ENCODE measurements at regions not wholly inside any gene's neighbourhood (a gene's known extent, or its start where the extent isn't known, plus 50 kb on each side); places are given as distances from the start of the nearest gene placed in this dataset.

DNA sequence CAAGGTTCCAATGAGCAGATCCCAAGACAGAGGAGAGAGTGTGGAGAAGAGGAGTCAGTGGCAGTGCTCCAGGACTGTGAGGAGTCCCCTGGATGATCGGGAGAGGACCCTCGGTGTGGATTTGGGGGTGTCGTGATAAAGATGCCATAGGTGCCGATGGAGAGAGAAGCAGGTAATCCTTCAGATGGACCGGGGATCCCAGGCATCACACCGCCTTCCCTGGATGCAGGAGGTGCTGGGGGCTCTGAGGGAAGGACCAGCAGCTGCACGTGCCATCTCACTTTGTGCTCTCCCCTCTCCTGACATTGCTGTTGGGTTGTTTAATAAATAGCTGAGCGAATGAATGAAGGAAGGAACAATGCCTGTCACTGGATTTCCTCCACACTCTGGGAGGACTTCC is 744.1 kb downstream of the BRD1 start:
- no peak for ATAC-seq
- TF ChIP-seq, protein P1, sequence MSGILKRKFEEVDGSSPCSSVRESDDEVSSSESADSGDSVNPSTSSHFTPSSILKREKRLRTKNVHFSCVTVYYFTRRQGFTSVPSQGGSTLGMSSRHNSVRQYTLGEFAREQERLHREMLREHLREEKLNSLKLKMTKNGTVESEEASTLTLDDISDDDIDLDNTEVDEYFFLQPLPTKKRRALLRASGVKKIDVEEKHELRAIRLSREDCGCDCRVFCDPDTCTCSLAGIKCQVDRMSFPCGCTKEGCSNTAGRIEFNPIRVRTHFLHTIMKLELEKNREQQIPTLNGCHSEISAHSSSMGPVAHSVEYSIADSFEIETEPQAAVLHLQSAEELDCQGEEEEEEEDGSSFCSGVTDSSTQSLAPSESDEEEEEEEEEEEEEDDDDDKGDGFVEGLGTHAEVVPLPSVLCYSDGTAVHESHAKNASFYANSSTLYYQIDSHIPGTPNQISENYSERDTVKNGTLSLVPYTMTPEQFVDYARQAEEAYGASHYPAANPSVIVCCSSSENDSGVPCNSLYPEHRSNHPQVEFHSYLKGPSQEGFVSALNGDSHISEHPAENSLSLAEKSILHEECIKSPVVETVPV (CRISPR knock-in tag; IDR thresholded peaks at IDR 0.05): no peak
- TF ChIP-seq ISL1 (CRISPR knock-in tag; IDR thresholded peaks at IDR 0.05): no peak
- TF ChIP-seq ZNF565 (CRISPR knock-in tag; conservative IDR thresholded peaks at IDR 0.05; ENCODE audit: low read depth): no peak
- no peak for TF ChIP-seq CSDC2 (CRISPR knock-in tag; IDR thresholded peaks at IDR 0.05)
- TF ChIP-seq, protein P2, sequence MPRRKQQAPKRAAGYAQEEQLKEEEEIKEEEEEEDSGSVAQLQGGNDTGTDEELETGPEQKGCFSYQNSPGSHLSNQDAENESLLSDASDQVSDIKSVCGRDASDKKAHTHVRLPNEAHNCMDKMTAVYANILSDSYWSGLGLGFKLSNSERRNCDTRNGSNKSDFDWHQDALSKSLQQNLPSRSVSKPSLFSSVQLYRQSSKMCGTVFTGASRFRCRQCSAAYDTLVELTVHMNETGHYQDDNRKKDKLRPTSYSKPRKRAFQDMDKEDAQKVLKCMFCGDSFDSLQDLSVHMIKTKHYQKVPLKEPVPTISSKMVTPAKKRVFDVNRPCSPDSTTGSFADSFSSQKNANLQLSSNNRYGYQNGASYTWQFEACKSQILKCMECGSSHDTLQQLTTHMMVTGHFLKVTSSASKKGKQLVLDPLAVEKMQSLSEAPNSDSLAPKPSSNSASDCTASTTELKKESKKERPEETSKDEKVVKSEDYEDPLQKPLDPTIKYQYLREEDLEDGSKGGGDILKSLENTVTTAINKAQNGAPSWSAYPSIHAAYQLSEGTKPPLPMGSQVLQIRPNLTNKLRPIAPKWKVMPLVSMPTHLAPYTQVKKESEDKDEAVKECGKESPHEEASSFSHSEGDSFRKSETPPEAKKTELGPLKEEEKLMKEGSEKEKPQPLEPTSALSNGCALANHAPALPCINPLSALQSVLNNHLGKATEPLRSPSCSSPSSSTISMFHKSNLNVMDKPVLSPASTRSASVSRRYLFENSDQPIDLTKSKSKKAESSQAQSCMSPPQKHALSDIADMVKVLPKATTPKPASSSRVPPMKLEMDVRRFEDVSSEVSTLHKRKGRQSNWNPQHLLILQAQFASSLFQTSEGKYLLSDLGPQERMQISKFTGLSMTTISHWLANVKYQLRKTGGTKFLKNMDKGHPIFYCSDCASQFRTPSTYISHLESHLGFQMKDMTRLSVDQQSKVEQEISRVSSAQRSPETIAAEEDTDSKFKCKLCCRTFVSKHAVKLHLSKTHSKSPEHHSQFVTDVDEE (CRISPR knock-in tag; IDR thresholded peaks at IDR 0.05): no peak
- TF ChIP-seq ZNF70 (CRISPR knock-in tag; IDR thresholded peaks at IDR 0.05): no peak
- TF ChIP-seq SNAI2 (CRISPR knock-in tag; IDR thresholded peaks at IDR 0.05): no peak
- no peak for TF ChIP-seq ESRRG (CRISPR knock-in tag; IDR thresholded peaks at IDR 0.05)

DNA sequence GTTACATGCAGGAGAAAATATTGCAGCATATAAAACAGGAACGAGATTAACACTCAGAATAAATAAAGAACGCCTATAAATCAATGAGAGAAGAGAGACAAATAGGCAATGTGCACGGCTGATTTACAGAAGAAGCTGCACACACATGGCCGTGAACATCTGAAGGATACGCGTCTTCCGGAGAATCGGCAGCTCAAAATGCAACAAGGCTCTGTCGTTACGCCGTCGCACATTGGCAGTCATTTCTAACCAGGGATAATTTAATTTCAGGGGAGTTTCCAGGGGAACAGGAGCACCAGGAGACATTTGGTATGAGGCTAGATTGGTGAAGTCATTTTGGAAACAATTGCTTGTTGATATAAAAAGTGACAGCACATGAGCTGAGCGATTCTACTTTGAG is 745.2 kb downstream of the BRD1 start:
- no peak for ATAC-seq
- TF ChIP-seq ZNF8 (CRISPR knock-in tag; IDR thresholded peaks at IDR 0.05) (no peak), OSR1 (CRISPR knock-in tag; IDR thresholded peaks at IDR 0.05) (no peak), SNAI2 (CRISPR knock-in tag; IDR thresholded peaks at IDR 0.05) (no peak), ARNTL (CRISPR knock-in tag; IDR thresholded peaks at IDR 0.05; ENCODE audit: borderline replicate concordance, low read depth) (no peak), ESRRG (CRISPR knock-in tag; IDR thresholded peaks at IDR 0.05) (no peak), ISL1 (CRISPR knock-in tag; IDR thresholded peaks at IDR 0.05) (no peak), ZNF565 (CRISPR knock-in tag; conservative IDR thresholded peaks at IDR 0.05; ENCODE audit: low read depth) (no peak), PPARA (CRISPR knock-in tag; IDR thresholded peaks at IDR 0.05; ENCODE audit: borderline replicate concordance) (no peak), ZFP3 (CRISPR knock-in tag; IDR thresholded peaks at IDR 0.05) (no peak), ZC3H10 (CRISPR knock-in tag; IDR thresholded peaks at IDR 0.05) (no peak), BACH2 (CRISPR knock-in tag; IDR thresholded peaks at IDR 0.05; ENCODE audit: borderline replicate concordance) (no peak), CSDC2 (CRISPR knock-in tag; IDR thresholded peaks at IDR 0.05) (no peak), ZNF70 (CRISPR knock-in tag; IDR thresholded peaks at IDR 0.05) (no peak), ZFP30 (CRISPR knock-in tag; IDR thresholded peaks at IDR 0.05) (no peak), TOX (CRISPR knock-in tag; IDR thresholded peaks at IDR 0.05; ENCODE audit: borderline replicate concordance) (no peak)
- TF ChIP-seq, protein P1 (CRISPR knock-in tag; IDR thresholded peaks at IDR 0.05): no peak
- TF ChIP-seq, protein P3, sequence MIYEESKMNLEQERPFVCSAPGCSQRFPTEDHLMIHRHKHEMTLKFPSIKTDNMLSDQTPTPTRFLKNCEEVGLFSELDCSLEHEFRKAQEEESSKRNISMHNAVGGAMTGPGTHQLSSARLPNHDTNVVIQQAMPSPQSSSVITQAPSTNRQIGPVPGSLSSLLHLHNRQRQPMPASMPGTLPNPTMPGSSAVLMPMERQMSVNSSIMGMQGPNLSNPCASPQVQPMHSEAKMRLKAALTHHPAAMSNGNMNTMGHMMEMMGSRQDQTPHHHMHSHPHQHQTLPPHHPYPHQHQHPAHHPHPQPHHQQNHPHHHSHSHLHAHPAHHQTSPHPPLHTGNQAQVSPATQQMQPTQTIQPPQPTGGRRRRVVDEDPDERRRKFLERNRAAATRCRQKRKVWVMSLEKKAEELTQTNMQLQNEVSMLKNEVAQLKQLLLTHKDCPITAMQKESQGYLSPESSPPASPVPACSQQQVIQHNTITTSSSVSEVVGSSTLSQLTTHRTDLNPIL (CRISPR knock-in tag; IDR thresholded peaks at IDR 0.05; ENCODE audit: low read depth): no peak
- TF ChIP-seq, protein P4, sequence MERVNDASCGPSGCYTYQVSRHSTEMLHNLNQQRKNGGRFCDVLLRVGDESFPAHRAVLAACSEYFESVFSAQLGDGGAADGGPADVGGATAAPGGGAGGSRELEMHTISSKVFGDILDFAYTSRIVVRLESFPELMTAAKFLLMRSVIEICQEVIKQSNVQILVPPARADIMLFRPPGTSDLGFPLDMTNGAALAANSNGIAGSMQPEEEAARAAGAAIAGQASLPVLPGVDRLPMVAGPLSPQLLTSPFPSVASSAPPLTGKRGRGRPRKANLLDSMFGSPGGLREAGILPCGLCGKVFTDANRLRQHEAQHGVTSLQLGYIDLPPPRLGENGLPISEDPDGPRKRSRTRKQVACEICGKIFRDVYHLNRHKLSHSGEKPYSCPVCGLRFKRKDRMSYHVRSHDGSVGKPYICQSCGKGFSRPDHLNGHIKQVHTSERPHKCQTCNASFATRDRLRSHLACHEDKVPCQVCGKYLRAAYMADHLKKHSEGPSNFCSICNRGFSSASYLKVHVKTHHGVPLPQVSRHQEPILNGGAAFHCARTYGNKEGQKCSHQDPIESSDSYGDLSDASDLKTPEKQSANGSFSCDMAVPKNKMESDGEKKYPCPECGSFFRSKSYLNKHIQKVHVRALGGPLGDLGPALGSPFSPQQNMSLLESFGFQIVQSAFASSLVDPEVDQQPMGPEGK (CRISPR knock-in tag; IDR thresholded peaks at IDR 0.05; ENCODE audit: borderline replicate concordance): no peak
- TF ChIP-seq, protein P2 (CRISPR knock-in tag; IDR thresholded peaks at IDR 0.05): no peak
- TF ChIP-seq, protein P5, sequence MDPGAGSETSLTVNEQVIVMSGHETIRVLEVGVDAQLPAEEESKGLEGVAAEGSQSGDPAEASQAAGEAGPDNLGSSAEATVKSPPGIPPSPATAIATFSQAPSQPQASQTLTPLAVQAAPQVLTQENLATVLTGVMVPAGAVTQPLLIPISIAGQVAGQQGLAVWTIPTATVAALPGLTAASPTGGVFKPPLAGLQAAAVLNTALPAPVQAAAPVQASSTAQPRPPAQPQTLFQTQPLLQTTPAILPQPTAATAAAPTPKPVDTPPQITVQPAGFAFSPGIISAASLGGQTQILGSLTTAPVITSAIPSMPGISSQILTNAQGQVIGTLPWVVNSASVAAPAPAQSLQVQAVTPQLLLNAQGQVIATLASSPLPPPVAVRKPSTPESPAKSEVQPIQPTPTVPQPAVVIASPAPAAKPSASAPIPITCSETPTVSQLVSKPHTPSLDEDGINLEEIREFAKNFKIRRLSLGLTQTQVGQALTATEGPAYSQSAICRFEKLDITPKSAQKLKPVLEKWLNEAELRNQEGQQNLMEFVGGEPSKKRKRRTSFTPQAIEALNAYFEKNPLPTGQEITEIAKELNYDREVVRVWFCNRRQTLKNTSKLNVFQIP (CRISPR knock-in tag; IDR thresholded peaks at IDR 0.05; ENCODE audit: borderline replicate concordance, low read depth): no peak

All from SK-N-SH treated with all-trans-retinoic acid at 6 μM for 48 hours (cell line).